Transverse colon (tissue), 4 donors: ENCODE measurements at regions not wholly inside any gene's neighbourhood (a gene's known extent, or its start where the extent isn't known, plus 50 kb on each side); places are given as distances from the start of the nearest gene placed in this dataset.

ENCODE experiments used
- DNase-seq: peaks from one replicate; pipeline ENCODE4 v3.0.0-alpha.2; 2019
- H3K27ac ChIP-seq, 4 donors: fragments of 200-600 bp; sonication (generic); 2 replicates each; pipeline ENCODE4 v1.5.1; 2016 to 2018; ENCODE audit warnings: inconsistent platforms in 4 of 4
- H3K27me3 ChIP-seq: fragments of 200-600 bp; sonication (generic); 2 replicates; pipeline ENCODE4 v1.5.1; 2017; ENCODE audit warnings: inconsistent platforms
- H3K36me3 ChIP-seq, 4 donors: fragments of 200-600 bp; sonication (generic); 2 replicates each; pipeline ENCODE4 v1.5.1; 2017 to 2019; ENCODE audit warnings: inconsistent platforms in 4 of 4
- H3K4me1 ChIP-seq, 4 donors: fragments of 200-600 bp; sonication (generic); 2 replicates each; pipeline ENCODE4 v1.5.1; 2017 to 2020; ENCODE audit warnings: inconsistent platforms in 4 of 4
- H3K4me3 ChIP-seq, 4 donors: fragments of 200-600 bp; sonication (generic); 1 replicate in 1 of 4; 2 replicates in 3 of 4; pipeline versions ENCODE4 v1.5.1 to v1.6.1; 2017 to 2019; ENCODE audit warnings: inconsistent platforms in 4 of 4
- H3K9me3 ChIP-seq, 2 donors: fragments of 200-600 bp; sonication (generic); 2 replicates each; pipeline ENCODE4 v1.5.1; 2017 to 2019; ENCODE audit warnings: inconsistent platforms in 2 of 2
- CTCF ChIP-seq, 5 experiments: fragments of 200-600 bp in 3 of 5; fragments of 450-650 bp in 2 of 5; sonication (generic) in 3 of 5; IDR thresholded peaks; 1 replicate in 2 of 5; 2 replicates in 3 of 5; pipeline ENCODE4 v1.5.1; 2016 to 2017; ENCODE audit warnings: antibody characterized with exemption in 5 of 5, inconsistent platforms in 3 of 5, mild to moderate bottlenecking in 2 of 5, moderate library complexity in 1 of 5
- EP300 ChIP-seq: sonication (generic); formaldehyde crosslinking; IDR thresholded peaks from one replicate; pipeline ENCODE4 v1.6.1; 2017; ENCODE audit warnings: antibody characterized with exemption, low read depth
- POLR2A ChIP-seq: fragments of 450-650 bp; IDR thresholded peaks from one replicate; pipeline ENCODE4 v1.6.1; 2016; ENCODE audit warnings: antibody characterized with exemption, mild to moderate bottlenecking, moderate library complexity
- POLR2AphosphoS5 ChIP-seq, 3 donors: sonication (generic); formaldehyde crosslinking; IDR thresholded peaks; one replicate each; pipeline ENCODE4 v1.6.1; 2016; ENCODE audit warnings: antibody characterized with exemption in 3 of 3
- WGBS, 2 donors: methylation state at CpG; one replicate each; pipeline ENCODE4 v1.1.5; 2018; ENCODE audit warnings: low coverage in 1 of 2; 5-methylcytosine and 5-hydroxymethylcytosine counted together
- in situ Hi-C, 4 donors: fragments of 200-750 bp; cut with MboI; loops; one replicate each; pipeline versions ENCODE4 v1.15.0 to v1.15.1; 2017; ENCODE audit warnings: low sequenced_read_pairs in 3 of 4, low pct_ligation_motif_present in 1 of 4, low pct_unique_long_range_greater_than_20kb in 1 of 4
- intact Hi-C: fragments of 100-400 bp; cut with DNase I; formaldehyde crosslinking; loops from one replicate; pipeline ENCODE4 v1.15.1; 2023; ENCODE audit warnings: low total_unique reads

DNA sequence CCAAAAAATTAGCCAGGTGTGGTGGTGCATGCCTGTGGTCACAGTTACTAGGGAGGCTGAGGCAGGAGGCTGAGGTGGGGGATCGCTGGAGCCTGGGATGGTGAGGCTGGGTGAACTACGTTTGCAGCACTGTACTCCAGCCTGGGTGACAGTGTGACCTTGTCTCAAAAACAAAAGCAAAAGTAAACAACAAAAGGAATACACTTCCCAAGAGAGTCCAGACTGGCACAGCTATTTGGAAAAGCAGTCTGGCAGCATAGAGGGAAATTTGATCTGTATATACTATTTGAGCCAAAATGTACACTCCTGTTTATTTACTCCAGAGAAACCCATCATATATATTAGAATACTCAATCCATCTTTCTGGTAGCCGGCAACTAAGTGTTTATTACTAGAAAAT lies 107.0 kb upstream of the HMCN1 start:
- 64 to 82% methylated on average over 1 to 3 of the region's 3 CpGs for WGBS, 2 donors
- no peak for DNase-seq
- H3K36me3 ChIP-seq = no peaks in the 10 kb centered on the region
- intact Hi-C loops (no loop called here), in situ Hi-C loops (no loop called here)
- TF ChIP-seq POLR2A = no peak
- no peak for TF ChIP-seq EP300
- TF ChIP-seq CTCF (IDR thresholded peaks at IDR 0.05) = no peak
- TF ChIP-seq POLR2AphosphoS5 (IDR thresholded peaks at IDR 0.05) = no peak
- no peak overlapping the region for H3K27ac ChIP-seq
- no peaks in the 10 kb centered on the region for H3K4me1 ChIP-seq
- H3K9me3 ChIP-seq = no peaks in the 10 kb centered on the region
- no peaks in the 10 kb centered on the region for H3K27me3 ChIP-seq
- H3K4me3 ChIP-seq = no peak overlapping the region

DNA sequence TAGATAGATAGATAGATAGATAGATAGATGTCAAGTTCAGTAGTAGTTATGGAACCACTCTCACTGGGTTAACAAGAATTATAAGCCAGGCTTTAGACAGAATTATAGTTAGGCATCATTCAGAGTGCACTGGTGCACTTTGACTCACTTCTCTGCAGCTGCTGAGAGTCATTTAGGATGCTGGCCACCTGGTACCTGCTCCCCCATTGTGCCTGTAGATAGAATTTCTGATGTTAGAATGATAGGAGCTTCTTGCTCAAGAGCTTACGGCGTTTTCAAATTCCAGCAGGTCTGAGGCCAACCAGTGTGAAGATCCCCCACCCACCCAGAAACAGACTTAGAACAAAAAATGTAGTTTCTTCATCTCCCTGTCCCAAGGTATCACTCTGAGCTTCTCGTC lies 107.8 kb upstream of the HMCN1 start:
- DNase-seq = no peak
- H3K4me1 ChIP-seq = no peaks in the 10 kb centered on the region
- TF ChIP-seq POLR2AphosphoS5 (IDR thresholded peaks at IDR 0.05) (no peak), CTCF (IDR thresholded peaks at IDR 0.05) (no peak), POLR2A (no peak), EP300 (no peak)
- in situ Hi-C loops (no loop called here), intact Hi-C loops (no loop called here)
- H3K27ac ChIP-seq = no peak overlapping the region
- H3K9me3 ChIP-seq = no peaks in the 10 kb centered on the region
- H3K36me3 ChIP-seq = no peaks in the 10 kb centered on the region
- WGBS, 2 donors = 67 to 94% methylated on average over 1 to 3 of the region's 3 CpGs
- H3K4me3 ChIP-seq = no peak overlapping the region
- H3K27me3 ChIP-seq = no peaks in the 10 kb centered on the region

GRCh38 chr1:185610954-185611353 lies 123.2 kb upstream of the HMCN1 start:
- intact Hi-C loops = no loop called here
- no peak overlapping the region for H3K4me3 ChIP-seq
- no peak for DNase-seq
- H3K27ac ChIP-seq = no peak overlapping the region
- H3K27me3 ChIP-seq = no peaks in the 10 kb centered on the region
- peaks cover 0 to 3% of the 10 kb centered on the region in 2 donors for H3K9me3 ChIP-seq
- in situ Hi-C loops = no loop called here
- TF ChIP-seq EP300 = no peak
- no peak for TF ChIP-seq POLR2A
- no peak for TF ChIP-seq POLR2AphosphoS5 (IDR thresholded peaks at IDR 0.05)
- TF ChIP-seq CTCF (IDR thresholded peaks at IDR 0.05) = no peak
- no peaks in the 10 kb centered on the region for H3K36me3 ChIP-seq
- H3K4me1 ChIP-seq = no peaks in the 10 kb centered on the region

- WGBS, 2 donors = 73 to 83% methylated on average over 5 of the region's 5 CpGs
- in situ Hi-C loops = no loop called here
- H3K4me3 ChIP-seq = no peak overlapping the region
- TF ChIP-seq EP300 = no peak
- no peak for TF ChIP-seq POLR2A
- no peak for TF ChIP-seq POLR2AphosphoS5 (IDR thresholded peaks at IDR 0.05)
- TF ChIP-seq CTCF (IDR thresholded peaks at IDR 0.05) = no peak
- no peaks in the 10 kb centered on the region for H3K9me3 ChIP-seq
- no peaks in the 10 kb centered on the region for H3K4me1 ChIP-seq
- intact Hi-C loops = no loop called here
- no peak overlapping the region for H3K27ac ChIP-seq
- no peak for DNase-seq
- no peaks in the 10 kb centered on the region for H3K27me3 ChIP-seq
- no peaks in the 10 kb centered on the region for H3K36me3 ChIP-seq
Measured at GRCh38 chr1:185608177-185608576, 126.0 kb upstream of the HMCN1 start.
